Endothelial cell of umbilical vein (primary cell): ENCODE measurements at regions not wholly inside any gene's neighbourhood (a gene's known extent, or its start where the extent isn't known, plus 50 kb on each side); places are given as distances from the start of the nearest gene placed in this dataset.

Experiments used
- CTCF ChIP-seq, 2 donors: IDR thresholded peaks; 1 replicate in 1 of 2; 2 replicates in 1 of 2; pipeline ENCODE4 v1.5.1; 2011; ENCODE audit warnings: low read length in 2 of 2, mild to moderate bottlenecking in 2 of 2, moderate library complexity in 2 of 2, control low read depth in 1 of 2, inconsistent platforms in 1 of 2, low read depth in 1 of 2; ENCODE audit not compliant: insufficient read depth in 1 of 2; ENCODE audit errors: extremely low read depth in 1 of 2
- EZH2 ChIP-seq: IDR thresholded peaks from 2 replicates; pipeline ENCODE4 v1.6.1; 2012; ENCODE audit warnings: borderline replicate concordance, low read depth, mild to moderate bottlenecking, moderate library complexity, low read length, inconsistent platforms; ENCODE audit not compliant: severe bottlenecking
- FOS ChIP-seq: IDR thresholded peaks from 2 replicates; pipeline ENCODE4 v1.6.1; 2011; ENCODE audit warnings: mild to moderate bottlenecking, low read length, moderate library complexity, borderline replicate concordance; ENCODE audit not compliant: insufficient read depth
- JUN ChIP-seq: IDR thresholded peaks from 2 replicates; pipeline ENCODE4 v1.6.1; 2011; ENCODE audit warnings: borderline replicate concordance, low read depth; ENCODE audit not compliant: insufficient read length, insufficient read depth
- MAX ChIP-seq: IDR thresholded peaks from 2 replicates; pipeline ENCODE4 v1.6.1; 2011; ENCODE audit not compliant: insufficient read depth, insufficient read length
- MYC ChIP-seq: IDR thresholded peaks from one replicate; pipeline ENCODE4 v1.6.1; 2011; ENCODE audit warnings: mild to moderate bottlenecking, low read depth, low read length
- POLR2A ChIP-seq: IDR thresholded peaks from 2 replicates; pipeline ENCODE4 v1.6.1; 2012; ENCODE audit warnings: low read depth, mild to moderate bottlenecking, control low read depth, low read length
- POLR2AphosphoS5 ChIP-seq: IDR thresholded peaks from 2 replicates; pipeline ENCODE4 v1.6.1; 2012; ENCODE audit warnings: low read depth, mild to moderate bottlenecking, control low read depth, low read length, moderate library complexity; ENCODE audit not compliant: insufficient read depth

DNA sequence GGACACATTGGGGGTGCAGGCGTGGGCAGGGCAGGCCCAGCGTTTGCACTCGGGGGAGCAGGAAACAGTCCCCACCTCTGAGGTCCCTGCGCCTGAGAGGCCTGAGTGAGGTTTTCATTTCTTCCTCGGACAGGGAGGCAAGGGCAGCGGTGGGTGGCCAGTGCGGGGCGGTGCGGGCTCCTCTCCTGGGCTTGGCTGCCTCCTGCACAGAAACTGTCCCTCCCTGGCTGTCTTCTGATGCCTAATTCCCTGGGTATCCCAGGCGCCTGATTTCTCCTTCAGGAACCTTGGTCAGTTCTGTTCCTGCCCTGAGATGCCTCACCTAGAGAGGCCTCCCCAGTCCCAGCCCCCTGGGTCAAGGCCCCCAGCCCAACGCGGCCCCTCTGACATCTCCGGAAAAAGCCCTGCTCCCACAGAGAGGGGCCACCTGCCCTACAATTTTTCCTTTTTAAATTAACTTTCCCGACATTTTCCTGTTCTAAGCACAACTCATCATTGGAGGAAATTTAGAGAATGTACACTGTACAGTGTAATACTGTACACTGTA lies 260.3 kb downstream of the ADGRD1 start:
- TF ChIP-seq FOS (no peak), CTCF (IDR thresholded peaks at IDR 0.05; ENCODE audit: extremely low read depth in 1 of 2, insufficient read depth in 1 of 2, low read depth in 1 of 2, low read length in 2 of 2) (no peak), MYC (no peak), POLR2AphosphoS5 (no peak), EZH2 (no peak), JUN (no peak), POLR2A (no peak), MAX (no peak)
